ELF-1 (cell line): ENCODE measurements at regions not wholly inside any gene's neighbourhood (a gene's known extent, or its start where the extent isn't known, plus 50 kb on each side); places are given as distances from the start of the nearest gene placed in this dataset.
"Not testable (repeated sequence)": the region's sequence is repeated elsewhere in the genome, so short reads cannot be mapped to it uniquely, and the experiment has no call there.

Experiments
- DNase-seq: peaks from one replicate; pipeline ENCODE4 v3.0.0-alpha.2; 2016; ENCODE audit warnings: low read depth, low spot score

DNA sequence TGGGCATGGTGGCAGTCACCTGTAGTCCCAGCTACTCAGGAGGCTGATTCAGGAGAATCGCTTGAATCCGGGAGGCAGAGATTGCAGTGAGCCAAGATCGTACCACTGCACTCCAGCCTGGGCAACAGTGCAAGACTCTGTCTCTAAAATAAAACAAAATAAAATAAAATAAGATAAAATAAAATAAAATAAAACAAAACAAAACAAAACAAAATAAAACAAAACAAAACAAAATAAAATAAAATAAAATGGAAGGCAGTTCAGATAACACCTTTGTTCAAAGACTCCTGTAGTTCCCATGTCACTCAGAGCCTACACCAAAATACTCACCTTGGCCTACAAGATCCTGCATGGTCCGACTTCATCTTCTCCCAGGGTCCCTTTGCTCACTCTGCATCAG, 61.3 kb downstream of the SYF2 start:
- DNase-seq: not testable (repeated sequence)

DNA sequence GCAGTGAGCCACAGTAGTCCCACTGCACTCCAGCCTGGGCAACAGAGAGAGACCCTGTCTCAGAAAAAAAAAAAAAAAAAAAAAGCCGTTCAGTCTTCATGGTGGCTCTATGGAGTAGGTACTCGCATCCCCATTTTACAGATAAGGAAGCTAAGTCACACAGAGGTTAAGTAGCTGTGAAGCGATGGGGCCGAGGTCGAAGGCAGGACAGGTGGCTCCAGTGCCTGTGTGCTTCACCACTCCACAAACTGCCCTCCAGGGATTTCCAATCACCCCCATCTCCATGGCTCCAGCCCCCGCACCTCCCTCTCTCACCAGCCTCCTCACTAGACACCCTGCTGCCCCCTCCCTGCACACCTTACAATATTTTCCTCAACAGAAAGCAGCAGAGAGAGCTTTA, 61.9 kb downstream of the SYF2 start:
- no peak for DNase-seq

DNA sequence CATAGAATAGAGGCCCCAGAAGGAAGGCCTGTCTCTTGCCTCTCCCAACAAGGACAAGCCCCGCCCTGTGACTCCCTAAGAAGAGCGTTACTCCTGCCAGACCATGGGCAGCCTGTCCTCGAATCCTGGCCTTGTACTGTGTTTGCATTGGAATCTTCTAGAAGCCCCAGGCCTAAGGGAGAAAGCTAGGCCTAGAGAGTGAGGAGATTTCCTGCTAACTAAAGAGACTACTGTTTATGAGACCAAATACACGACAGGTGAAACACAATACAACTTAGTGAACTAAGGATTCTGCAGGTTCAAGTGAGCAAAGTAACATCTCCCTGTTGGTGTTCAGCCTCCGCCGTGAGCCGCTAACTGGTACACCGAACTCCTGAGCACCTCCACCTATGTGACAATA, 62.7 kb downstream of the SYF2 start:
- DNase-seq: no peak

DNA sequence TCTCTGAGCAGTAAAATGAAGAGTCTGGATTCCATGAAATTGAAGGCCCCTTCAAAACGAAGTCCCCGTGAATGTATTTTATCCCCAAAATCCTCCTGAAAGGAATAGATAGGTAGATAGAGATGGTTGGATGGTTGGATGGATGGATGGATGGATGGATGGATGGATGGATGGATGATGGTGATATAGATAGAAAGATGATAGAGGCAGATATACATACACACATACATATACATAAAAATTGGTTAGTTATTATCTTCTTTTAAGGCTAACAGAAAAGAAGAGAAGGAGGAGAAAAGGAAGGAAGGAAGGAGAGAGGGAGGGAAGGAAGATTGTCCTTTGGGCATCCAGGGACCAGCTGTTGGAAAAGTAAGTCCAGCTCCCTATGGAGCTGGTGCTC, 63.1 kb downstream of the SYF2 start:
- DNase-seq: no peak

DNA sequence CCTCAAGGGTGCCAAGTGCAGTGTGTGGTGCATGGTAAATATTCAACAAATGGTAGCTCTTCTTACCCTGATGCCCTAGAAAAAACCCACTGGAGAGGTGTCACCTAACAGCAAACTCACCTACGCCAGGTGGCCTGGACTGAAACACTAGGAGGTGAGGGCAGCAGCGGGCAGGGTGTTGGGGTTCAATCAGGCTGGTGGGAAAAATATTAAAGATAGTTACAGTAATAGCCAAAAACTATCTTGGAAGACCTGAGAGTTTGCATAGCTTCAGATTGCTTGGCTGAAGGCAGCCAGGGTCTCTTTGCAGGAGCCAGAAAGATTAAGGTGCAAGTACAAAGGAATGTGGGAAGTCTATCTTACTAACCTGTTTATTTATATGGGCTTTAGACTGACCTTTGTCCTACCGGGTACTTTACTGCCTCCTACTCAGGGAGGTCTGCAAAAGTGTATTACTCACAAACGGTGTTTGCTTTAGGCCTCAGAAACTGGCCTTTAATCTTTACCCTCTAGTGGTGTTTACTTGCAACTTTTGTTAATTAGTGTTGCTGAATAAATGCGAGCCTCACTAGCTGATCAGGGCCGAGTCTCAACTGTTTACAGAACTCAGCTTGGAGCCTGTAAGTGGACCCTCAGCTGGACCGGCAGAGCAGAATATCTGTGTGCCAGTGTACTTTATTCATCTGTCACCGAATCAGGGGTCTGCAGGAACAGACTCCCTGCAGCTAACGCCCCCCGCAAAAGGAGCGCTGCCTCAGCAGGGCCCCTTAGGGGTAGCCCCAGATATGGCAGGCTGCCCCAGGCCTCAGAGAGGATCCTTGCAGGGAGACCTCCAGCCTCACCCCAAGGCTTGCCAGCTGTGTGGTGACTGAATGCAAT, 63.9 kb downstream of the SYF2 start:
- DNase-seq: no peak

DNA sequence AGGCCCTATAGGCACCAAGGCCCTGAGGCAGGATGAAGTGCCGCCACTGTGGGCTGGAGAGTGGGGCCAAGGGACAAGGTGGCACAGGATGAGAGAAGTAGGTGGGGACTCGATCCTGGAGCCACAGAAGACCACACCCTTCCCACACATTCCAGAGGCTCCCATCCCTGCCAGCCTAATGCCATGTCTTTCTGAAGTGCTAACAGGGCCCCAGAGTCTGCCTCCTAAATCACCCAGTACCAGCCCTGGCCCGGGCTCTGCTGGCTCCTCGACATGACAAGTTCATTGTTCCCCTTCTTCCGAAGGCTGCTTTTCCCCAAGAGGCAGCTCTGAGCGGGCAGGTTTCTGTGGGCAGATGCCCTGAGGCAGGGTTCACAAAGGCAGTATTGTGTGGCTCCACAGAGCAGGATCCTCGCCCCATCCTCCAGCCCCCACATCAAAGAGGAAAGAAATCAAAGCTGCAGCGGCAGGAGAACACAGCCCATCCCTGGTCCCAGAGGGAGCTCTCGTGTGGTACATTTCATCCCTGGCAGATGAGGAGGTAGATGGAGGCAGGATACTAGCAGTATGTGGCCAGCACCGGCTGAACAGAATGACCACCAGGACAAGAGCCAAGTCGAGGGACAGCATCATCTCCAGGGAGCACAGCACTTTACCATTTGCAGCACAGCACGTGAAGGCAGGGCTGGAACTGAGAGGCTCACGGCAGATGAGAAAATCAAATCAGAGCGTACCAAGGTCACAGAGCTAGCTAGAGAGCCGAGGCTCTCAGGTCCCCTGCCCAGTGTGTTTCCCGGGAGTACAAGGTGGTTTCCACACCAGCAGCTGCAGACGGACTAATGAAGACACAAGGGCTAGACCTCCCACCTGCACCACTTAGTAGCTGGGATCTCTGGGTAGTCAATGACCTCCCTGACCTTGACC, 64.8 kb downstream of the SYF2 start:
- peak; percentile 77 for DNase-seq

GRCh38 chr1:25166847-25167246, 65.5 kb downstream of the SYF2 start:
- DNase-seq: no peak

GRCh38 chr1:25163986-25164385, 68.3 kb downstream of the SYF2 start:
- DNase-seq: no peak

- DNase-seq: no peak
These were observed 70.3 kb downstream of the SYF2 start for GRCh38 chr1:25161981-25162380.

GRCh38 chr1:25157846-25158245, 74.5 kb downstream of the SYF2 start:
- no peak for DNase-seq

GRCh38 chr1:25150985-25151495, 81.3 kb downstream of the SYF2 start:
- no peak for DNase-seq

GRCh38 chr1:25148673-25149300, 83.5 kb downstream of the SYF2 start:
- DNase-seq: no peak

- no peak for DNase-seq
These were observed 85.8 kb downstream of the SYF2 start for GRCh38 chr1:25146451-25146855.

GRCh38 chr1:25145775-25146393, 86.4 kb downstream of the SYF2 start:
- no peak for DNase-seq

- DNase-seq: peak; percentile 52
These were observed 92.1 kb downstream of the SYF2 start for GRCh38 chr1:25140073-25140797.

- no peak for DNase-seq
These were observed 94.5 kb downstream of the SYF2 start for GRCh38 chr1:25137521-25138395.

GRCh38 chr1:25137106-25137505, 95.2 kb downstream of the SYF2 start:
- no peak for DNase-seq

- peak; percentile 42 for DNase-seq
These were observed 96.4 kb downstream of the SYF2 start for GRCh38 chr1:25135909-25136308.

GRCh38 chr1:25134801-25135461, 97.4 kb downstream of the SYF2 start:
- DNase-seq: peak; percentile 40
